Fibroblast of pulmonary artery (primary cell): ENCODE measurements at regions not wholly inside any gene's neighbourhood (a gene's known extent, or its start where the extent isn't known, plus 50 kb on each side); places are given as distances from the start of the nearest gene placed in this dataset.

ENCODE experiments used
- DNase-seq: peaks from one replicate; pipeline ENCODE4 v3.0.0-alpha.2; 2010; ENCODE audit warnings: low read depth
- H3K4me3 ChIP-seq: replicated peaks from 2 replicates; pipeline ENCODE4 v1.5.1; 2011; ENCODE audit warnings: low read depth, mild to moderate bottlenecking, control low read depth, low read length, moderate library complexity
- TF ChIP-seq, protein P1 (sequence below): IDR thresholded peaks from 2 replicates; pipeline ENCODE4 v1.5.1; 2011; ENCODE audit warnings: mild to moderate bottlenecking, control low read depth, low read length, inconsistent platforms; ENCODE audit errors: missing control alignments

DNA sequence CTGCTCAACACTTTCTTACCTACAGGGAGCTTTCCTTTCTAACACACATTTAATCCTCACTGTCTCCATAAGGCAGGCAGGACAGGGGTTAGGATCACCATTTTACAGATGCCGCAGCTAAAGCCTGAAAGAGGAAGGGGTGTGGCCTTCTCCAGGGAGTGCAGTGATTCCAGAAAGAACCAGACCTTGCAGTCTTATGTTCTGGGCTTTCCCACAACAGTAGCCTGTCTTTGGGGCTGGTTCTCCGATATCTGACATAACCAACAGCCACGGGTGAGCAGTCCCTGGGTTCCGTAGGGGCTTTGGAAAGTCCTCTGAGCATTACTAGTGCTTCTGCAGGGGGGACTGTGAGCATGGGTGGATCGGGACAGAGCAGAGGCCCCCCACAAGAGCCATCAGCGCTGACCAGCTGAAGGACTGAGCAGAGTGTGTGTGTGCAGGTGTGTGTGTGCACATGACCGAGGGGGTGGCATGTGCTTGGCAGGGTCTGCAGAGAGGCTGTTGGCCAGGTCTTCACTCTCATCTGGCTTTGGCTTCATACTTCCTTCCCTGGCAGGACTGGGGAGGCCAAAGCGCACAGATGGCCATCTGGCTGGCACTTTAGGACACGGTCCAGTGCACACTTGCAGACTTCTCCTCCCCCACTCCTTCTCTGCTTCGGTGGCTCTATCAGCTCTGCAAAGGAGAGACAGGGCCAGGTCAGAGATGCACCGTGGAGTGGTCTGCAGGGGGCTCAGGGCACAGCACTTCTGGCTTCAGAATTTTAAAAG lies 400.3 kb downstream of the RPS24 start:
- DNase-seq: no peak
- TF ChIP-seq, protein P1, sequence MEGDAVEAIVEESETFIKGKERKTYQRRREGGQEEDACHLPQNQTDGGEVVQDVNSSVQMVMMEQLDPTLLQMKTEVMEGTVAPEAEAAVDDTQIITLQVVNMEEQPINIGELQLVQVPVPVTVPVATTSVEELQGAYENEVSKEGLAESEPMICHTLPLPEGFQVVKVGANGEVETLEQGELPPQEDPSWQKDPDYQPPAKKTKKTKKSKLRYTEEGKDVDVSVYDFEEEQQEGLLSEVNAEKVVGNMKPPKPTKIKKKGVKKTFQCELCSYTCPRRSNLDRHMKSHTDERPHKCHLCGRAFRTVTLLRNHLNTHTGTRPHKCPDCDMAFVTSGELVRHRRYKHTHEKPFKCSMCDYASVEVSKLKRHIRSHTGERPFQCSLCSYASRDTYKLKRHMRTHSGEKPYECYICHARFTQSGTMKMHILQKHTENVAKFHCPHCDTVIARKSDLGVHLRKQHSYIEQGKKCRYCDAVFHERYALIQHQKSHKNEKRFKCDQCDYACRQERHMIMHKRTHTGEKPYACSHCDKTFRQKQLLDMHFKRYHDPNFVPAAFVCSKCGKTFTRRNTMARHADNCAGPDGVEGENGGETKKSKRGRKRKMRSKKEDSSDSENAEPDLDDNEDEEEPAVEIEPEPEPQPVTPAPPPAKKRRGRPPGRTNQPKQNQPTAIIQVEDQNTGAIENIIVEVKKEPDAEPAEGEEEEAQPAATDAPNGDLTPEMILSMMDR: no peak
- no peak overlapping the region for H3K4me3 ChIP-seq

DNA sequence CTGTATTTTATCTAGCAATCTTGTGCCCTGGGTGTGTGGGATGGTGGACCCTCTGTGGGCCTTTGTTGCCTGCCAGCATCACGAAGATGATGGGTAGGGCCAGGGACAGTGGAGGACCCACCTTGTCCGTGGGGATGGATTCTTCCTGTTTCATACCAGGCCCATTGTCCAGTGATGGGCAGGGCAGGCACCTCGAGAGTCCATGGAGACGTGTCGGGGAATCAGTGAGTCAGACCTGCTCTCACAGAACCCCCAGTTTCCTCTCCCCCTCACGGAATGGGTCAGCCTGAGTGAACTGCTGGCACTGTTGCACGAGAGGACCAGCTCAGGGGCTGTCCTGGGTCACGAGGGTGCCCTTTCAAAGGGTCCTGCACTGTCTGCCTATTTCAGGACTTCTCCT lies 401.2 kb downstream of the RPS24 start:
- TF ChIP-seq, protein P1: no peak
- H3K4me3 ChIP-seq: no peak overlapping the region
- no peak for DNase-seq

DNA sequence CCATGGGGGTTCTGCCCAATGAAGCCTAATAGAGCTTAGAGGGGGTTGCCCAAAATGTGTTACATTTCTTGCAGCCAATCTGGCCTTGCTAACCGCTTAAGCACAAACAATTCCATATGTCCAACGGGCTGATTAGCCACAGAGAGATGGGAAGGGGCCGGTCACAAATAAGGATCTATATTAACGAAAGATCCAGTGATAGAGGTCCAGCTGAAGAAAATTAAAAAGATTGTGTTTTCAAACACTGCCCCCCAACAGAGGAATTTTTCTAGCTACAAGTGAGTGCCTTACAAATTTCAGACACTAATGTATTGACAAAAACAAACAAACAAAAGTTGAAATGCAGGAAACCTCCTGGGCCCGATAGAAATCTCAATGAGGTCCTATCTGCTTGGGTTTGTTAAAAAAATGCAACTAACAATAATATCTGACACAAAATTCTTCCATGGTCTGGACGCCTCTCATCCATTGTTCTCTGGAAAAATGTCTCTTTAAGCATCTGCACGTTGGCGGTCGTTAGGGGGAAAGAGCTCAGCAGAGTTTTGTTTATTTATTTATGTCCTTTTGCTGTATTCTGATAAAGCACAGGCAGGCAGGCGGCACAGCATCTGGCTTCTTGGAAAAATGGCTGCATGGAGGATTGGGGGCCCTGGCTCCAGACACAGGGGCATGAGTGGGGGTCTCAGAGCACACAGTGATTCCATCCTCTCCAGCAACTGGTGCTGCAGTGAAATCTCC lies 402.0 kb downstream of the RPS24 start:
- no peak overlapping the region for H3K4me3 ChIP-seq
- TF ChIP-seq, protein P1: no peak
- peak; percentile 23 for DNase-seq

DNA sequence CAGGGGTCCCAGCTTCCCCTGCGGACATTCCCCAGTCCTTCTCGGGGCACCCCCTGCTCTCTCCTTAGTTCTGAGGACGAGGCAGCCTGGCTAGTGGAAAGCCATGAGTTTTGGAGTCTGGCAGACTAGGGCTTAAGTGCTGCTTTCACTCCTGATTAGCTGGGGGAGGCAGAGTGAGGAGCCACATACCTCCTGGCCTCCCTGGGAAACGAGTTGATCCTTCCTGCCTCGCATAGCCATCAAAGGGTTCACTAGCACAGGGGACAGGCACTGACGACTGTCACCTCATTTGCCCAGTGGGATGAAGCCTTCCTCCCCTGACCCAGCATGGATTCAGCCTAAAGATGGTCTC lies 402.5 kb downstream of the RPS24 start:
- TF ChIP-seq, protein P1: no peak
- H3K4me3 ChIP-seq: no peak overlapping the region
- DNase-seq: no peak

DNA sequence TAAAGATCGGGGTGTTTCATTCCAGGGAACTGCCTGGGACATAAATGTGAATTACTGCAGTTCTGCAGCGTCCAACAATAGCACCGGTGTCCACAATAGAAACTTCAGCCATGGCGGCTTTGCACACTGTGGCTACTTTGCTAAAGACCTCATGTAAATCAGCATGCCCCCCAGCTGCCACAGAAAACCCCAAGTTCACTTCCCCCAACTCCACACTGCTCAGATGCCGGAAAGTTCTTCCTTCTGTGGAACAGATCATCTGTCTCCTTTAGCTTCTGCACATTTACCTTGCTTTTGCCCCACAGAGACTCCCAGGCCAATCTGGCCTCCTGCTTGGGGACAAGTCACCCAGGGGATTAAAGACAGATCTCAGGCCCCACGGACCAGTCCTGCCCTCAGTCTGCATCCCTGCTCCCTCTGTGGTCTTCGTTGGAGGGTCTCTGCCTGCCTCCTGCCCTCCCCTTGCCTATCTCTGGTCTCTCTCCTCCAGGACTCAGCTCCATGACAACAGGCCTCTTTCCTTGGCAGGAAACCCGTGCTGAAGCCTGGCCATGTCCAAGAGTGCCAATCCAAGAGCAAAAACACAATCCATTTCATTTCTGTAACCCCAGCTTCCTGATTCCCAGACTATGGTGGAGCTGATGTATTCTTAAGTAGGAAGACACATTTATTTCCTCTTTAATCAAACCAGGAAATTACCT lies 403.2 kb downstream of the RPS24 start:
- no peak overlapping the region for H3K4me3 ChIP-seq
- TF ChIP-seq, protein P1: no peak
- DNase-seq: no peak

DNA sequence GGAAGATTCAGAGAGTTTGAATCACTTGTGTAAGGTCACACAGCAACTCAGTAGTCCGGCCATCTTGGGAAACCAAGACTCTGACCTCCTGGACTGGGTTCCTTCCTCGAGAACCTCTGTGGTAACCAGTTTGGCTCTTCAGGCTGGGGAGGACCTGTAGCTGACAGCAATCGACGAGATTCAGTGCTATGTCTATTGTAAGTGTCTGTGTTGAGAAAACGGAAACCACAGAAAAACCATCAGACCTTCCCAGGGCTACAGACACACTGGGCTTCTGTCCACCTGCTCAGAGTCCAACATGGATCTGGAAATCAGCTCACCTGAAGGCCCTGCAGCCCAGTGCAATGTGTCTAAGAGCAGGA lies 403.7 kb downstream of the RPS24 start:
- TF ChIP-seq, protein P1: no peak
- DNase-seq: no peak
- no peak overlapping the region for H3K4me3 ChIP-seq
